GDM1 (cell line): ENCODE measurements at regions not wholly inside any gene's neighbourhood (a gene's known extent, or its start where the extent isn't known, plus 50 kb on each side); places are given as distances from the start of the nearest gene placed in this dataset.

ENCODE experiments used
- DNase-seq: peaks from one replicate; lab custom pipeline; 2025; lab: John Stamatoyannopoulos, UW

DNA sequence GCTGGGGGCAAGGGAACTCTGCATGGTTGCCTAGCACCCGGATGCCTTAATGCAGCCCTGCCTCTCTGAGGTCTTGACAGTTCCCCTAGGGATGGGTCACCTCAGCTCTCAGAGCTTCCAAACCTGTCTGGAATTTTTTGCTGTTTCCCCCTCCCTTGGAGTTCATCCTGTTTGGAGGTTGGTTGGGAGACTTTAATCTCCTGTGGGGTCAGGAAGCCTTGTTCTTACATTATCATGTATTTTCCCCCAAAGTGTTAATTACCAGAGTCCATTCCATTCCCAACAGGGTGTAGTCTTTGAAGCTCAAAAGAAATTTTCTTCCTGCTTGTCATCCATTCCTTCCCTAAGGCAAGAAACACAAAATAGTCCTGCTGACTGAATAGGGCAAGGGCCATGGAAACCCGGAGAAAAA is 150.3 kb upstream of the SPRY4 start:
- DNase-seq, result no peak

DNA sequence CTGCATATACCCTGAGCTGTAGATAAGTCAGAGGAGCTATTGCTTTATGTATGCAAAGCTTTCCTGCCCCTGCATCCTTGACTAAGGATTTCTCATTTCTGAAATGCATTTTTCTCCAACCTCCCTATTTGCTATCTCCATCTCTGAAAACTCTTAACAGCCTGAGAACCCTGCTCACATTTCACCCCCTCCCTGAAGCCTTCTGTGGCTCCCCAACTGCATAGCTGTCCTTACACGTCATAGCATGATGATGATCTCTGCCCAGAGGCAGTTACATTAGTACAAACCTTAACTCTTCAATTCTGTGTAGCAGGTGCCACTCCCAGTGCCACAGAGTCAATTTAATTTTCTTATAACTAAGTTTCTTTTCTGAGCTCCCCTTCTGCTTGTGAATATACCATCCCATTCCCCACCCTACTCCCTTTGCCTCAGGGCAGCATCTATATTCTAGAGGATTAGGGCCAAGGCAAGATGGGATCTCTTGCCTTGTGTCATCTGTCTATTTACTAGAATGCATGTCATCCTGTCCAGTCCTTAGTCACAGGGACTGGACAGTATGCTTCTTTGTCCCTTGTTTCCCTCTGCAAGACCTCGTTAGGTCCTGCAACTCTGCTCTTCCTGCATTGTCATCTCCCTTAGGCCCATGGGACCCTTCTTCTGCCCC is 149.7 kb upstream of the SPRY4 start:
- DNase-seq, result no peak

DNA sequence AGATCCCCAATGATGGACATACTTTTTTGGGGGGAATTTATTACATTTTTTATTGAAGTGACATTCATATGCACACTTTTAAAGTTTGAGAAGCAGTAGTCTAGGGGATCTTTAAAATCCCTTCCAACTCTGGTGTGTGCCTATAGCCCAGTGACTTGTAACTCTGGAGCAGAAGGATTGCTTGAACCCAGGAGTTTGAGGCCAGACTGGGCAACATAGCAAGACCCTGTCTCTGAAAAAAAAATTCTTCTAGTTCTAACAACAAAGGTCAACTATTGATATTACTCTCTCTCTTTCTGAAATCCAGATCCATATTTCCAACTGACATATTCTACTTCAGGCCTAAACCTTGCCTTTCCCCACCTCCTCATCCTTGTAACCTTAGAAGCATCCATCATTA is 148.2 kb upstream of the SPRY4 start:
- no peak for DNase-seq

DNA sequence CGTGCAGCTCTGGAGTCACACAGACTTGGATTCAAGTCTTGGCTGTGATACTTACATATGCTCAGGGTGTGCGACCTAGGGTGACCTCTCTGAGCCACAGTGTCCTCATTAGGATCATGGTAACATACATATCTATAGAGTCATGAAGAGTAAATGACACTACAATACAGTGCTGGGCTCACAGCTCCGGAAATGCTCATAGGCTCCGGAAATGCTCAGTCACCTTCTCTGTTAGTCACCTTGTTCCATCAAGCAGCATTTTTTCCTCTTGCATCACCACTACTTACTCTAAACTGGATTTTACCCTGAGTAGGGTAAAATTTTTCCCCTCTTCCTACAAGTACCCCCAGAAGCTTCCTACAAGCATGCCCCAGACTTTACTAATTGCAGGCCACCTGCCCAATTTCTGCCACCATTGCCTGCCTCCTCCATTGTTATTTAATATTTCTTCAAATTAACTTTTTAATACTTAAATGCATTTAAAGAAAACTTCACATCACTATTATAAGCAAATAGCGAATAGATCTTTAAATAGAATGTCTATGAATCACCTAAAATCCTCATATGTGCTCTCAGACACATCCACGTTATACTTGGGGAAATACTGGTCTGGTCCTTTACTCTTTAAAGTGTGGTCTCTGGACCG is 147.6 kb upstream of the SPRY4 start:
- DNase-seq, result no peak

DNA sequence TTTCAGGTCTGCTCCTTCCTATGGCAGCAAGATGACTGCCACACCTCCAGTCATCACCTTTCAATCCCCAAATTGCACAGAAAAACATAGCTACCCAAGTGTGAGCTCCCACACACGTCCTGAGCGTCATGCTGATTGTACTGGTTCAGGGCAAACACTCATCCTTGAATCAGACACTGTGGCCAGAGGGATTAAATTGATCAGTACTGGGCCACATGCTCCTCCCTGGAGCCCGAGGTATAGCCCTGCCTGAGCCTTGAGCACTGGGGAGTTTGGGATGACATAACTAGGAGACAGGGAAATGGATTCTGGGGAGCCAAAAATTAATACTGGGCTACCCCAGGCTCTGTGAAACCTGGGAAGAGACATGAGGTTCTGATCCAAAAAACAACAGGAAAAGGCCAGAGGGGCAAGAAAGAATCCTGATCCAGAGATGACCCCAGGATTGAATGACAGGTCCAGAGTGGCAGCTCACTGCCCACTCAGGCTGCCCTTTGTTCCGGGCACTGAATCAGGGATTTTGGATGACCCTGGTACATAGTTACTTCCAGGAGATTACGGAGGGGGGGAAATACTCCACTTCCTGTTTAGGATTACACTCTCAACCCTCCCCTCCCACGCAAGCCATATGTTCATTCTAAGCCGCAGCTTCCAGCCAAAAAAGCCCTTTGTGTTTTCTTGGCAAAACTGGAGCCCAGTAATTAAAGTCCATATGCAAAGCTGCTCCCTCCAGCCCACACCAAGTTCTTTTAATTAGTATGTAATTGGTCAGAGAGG is 141.6 kb upstream of the SPRY4 start:
- no peak for DNase-seq

DNA sequence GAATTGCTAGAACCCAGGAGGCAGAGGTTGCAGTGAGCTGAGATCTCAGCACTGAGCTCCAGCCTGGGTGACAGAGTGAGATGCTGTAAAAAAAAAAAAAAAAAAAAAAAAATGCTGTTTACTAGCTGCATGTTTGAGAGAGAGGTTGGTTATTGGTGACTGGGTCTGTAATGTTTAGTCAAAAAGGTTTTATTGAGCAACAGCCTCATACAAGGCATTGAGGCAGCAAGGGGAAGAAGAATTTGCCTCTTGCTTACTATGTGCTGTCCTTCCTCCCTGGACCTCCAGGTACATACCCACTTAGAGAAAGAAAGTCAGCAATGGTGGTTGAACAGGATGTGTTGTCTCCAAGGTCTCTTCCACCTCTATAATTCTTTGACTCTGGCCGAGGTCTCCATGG is 140.7 kb upstream of the SPRY4 start:
- DNase-seq, result no peak

DNA sequence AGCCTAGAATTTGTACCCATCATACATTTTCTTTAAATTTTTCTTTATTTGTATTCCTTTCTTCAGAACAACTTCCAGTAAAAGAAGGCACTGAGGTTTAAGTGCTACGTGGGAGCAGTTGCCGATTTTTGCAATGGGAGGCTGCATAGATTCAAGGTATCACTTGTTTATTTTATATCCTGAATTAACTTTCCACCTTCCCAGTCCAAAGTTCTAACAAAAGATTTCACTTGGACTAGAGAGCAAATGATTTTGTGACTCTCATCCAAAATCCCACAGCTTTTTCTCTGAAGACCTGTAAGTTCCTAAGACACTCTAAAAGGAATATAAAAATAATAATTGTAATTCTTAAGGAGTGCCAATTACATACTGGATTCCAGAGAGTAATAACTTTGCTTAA is 139.1 kb upstream of the SPRY4 start:
- DNase-seq, result no peak

DNA sequence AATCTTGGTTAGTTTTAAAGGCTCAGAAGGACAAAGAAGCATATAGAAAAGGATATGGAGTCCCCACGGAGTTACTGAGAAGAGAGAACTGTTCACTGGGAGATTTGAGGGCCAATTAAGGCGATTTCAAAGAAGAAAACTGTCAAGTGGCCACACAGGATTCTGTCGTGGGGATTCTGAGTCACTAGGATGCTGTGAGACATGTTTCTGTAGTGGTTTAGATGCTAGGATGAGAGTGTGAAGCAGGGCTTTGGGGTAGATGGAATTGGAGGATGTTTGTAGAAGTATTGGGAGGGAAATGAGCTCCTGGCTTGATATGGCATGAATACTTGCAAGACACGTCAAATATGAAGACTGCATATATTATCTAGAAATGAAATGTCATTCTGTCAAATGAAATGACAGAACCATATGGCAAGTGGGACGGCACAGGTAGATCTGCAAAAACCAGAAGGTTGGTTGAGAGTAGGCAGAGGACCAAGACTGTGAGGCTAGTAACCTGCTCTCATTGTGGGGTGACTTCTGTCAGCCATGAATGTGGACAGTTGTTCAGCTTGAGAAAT is 136.3 kb upstream of the SPRY4 start:
- no peak for DNase-seq

DNA sequence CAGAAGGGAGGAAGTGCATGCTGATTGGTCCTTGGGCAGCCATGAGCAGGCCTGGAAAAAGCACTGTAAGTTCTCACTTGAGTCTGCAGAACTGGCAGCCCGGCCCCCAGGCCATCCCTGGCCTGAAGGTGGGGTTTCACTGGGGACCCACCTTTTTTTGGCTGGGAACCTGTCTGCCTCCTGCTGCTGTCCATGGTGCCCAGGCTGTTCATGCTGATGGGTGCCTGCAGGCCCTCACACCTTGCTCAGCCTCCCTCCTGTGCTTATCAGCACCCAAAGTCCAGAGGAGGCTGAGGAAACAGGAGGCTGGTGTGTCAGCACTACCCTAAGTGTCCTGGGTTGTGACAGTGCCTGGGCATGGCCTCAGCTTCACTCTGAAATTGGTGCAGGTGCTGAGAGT is 134.4 kb upstream of the SPRY4 start:
- no peak for DNase-seq

DNA sequence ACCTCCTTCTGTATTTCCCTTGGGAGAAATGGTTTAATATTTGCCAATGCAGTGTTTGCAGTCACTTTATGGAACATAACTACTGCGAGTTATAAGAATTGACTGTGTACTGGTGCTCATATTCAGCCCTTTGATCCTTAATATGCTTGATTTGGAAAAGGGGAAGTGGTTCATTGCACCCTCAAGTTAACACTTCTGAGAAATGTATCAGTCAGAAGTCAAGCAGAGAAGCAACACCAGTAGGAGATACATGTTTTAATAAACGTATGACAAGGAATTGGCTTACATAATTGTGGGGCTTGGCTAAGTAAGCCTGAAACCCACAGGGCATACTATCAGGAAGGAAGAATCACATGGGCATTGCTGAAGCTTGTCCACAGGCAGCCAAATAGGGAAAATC is 131.0 kb upstream of the SPRY4 start:
- no peak for DNase-seq

DNA sequence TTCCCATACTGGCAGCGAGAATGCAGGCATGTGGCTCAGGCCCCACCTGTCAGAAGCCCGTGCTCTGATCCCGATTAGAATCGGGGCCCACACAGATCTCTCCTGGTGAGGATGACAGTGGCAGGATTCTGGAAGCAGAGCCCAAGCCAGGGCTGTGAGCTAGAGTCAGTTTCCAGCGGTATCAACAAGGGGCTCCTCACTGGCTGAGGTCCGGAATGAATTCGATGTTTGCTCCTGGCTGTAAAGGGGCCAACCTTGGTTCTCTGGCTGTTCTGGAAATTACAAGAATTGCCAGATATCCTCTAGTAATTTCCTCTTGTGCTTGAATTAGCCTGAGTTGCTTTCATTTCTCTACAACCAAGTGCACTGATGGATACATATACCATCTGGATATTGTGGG is 129.1 kb upstream of the SPRY4 start:
- DNase-seq, result no peak

DNA sequence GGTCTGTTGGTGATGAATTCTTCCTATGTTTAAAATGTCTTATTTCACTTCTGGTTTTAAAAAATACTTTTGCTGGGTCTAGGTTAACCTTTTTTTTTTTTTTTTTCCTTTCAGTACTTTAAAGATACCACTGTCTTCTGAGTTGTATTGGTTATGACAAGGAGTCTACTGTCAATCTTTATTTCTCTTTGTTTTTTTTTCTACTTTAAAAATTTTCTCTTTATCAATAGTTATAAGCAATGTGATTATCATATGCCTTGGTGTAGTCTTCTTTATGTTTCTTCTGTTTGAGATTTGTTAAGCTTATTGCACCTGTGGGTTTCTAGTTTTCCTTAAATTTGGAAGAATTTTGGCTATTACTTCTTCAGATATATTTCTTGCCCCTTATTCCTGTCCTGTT is 125.6 kb upstream of the SPRY4 start:
- DNase-seq, result no peak

DNA sequence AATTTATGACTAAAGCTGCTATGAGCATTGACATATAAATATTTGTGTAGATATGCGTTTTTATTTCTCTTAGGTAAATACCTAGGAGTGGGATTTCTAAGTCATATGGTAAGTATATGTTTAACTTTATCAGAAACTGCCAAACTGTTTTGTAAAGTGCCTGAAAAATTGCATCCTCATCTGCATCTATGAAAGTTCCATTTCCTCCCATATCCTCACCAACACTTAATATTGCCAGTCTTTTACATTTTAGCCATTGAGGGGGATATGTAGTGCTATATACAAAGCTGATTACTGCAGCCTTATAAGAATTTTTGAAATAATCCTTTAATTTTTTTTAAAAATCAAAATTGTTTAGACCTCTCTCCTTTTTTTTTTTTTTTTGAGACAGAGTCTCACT is 123.1 kb upstream of the SPRY4 start:
- no peak for DNase-seq

DNA sequence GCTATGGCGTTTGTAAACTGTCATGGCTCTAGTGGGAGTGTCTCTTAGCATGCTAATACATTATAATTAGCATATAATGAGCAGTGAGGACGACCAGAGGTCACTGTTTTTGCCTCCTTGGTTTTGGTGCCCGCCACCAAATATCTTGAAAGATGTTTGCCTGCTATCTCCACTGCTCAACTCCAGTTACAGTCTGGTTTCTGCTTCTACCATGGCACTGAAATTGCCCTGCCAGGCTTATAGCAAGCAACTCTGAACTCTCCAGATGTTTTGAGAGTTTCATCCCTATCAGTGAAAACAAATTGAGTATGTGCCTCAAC is 122.1 kb upstream of the SPRY4 start:
- no peak for DNase-seq

DNA sequence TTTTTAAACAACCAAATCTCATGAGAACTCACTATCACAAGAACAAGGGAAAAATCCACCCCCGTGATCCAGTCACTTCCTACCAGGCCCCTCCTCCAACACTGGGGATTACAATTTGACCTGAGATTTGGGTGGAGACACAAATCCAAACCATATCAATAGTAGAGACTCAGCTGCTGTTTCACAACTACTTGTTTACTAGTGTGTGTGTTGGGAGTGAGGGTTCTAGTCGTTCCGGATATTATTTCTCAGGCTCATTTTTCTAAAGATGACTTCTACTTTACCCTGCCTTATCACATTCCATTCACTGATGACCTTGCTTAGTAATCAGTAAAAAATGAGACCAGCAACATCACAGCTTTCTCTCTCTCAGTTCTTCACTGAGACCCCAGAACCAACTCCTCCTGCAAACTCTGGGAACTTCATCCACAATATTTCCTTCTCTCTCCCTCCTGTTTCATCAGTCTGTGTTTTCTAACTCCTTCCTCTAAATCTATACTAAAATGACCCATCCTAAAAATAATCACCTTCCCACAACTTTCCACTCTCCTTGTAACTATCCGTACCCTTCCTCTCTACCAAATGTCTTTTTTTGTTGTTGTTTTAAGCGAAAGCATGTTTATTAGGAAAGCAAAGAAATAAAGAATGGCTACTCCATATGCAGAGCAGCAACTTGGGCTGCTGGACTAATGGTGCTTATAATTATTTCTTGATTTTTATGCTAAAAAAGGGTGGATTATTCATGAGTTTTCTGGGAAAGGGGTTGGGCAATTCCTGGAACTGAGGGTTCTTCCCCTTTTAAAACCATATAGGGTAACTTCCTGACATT is 121.5 kb upstream of the SPRY4 start:
- DNase-seq, result no peak

DNA sequence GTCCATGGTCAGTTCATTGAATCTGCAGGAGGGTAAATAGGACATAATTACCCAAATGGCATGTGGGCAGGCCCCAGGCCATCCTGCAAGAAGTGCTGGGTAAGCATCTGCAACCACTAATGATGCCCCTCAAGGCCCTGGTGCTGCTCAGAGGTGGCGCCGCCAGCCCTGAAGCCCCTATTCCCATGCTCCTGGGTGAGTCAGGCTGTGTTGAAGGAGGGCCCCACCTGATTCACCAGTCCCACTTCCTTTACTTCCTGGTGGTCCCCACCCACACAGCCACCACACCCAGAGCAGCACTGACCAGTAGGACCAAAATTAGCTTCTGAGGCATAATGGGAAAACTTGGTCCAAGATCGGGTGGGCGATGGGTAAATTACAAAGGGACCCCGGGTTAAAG is 120.4 kb upstream of the SPRY4 start:
- no peak for DNase-seq

DNA sequence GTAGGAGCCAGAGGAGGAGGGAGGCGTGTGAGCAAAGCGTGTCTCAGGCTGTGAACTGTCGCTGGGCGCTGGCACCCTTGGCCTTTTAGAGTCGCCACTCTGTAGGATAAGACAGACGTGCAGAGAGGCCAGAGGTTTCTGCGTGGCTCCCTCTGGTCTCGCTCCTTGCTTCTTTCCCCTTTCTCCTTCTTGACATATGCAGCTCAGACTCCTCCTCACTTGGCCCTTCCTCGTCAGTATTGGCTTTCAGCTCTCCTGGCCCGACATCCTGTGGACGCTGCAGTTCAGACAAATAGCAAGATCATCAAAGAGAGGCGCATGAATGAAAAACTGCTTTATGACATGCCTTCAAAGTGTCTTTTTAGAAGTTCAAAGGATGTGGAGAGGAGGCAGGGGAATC is 116.8 kb upstream of the SPRY4 start:
- no peak for DNase-seq

DNA sequence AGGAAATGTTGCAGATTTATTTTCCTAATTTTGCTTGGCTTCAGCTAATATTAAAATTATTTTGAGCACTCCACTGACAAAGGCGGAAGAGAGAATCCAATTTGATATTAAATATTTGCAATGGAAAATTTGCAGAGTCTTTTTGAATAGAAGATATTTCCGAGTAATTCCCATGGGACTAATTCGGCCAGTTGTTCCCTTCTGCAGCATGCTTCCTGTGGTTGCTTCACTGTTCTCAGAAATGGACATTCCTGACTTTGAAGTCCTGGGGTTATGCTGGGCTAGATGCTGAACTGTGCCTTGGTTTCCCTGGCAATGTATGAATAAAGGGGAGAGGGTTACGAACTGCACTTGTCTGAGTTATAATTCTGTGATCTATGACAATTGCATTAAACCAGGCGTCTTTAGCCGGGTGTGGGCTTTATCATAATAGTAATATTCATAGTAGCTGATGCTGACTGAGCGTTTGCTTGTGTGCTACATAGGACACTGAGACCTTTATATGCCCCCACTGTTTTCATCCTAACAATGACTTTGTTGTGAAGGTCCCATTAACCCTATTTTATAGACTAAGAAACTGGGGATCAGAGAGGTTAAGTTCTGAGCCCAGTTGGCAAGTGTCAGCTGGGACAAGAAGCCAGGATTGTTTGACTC is 114.5 kb upstream of the SPRY4 start:
- no peak for DNase-seq

DNA sequence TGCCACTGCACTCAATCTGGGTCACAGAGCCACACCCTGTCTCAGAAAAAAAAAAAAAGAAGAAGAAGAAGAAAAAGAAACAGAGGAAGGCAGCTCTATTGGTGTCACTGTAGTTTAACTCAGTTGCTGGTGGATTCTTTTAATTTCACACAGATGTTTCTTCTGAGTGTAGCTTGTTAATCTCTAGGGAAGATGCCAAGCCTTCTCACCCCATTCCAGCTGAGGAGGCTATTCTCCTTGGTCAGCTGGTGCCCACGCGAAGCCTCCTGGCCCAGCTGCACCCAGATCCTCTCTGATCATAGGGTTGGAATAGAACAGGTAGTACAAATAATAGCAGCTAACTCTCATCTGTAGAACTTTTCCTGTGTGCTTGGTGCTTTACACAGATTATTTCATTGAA is 113.8 kb upstream of the SPRY4 start:
- DNase-seq, result no peak

DNA sequence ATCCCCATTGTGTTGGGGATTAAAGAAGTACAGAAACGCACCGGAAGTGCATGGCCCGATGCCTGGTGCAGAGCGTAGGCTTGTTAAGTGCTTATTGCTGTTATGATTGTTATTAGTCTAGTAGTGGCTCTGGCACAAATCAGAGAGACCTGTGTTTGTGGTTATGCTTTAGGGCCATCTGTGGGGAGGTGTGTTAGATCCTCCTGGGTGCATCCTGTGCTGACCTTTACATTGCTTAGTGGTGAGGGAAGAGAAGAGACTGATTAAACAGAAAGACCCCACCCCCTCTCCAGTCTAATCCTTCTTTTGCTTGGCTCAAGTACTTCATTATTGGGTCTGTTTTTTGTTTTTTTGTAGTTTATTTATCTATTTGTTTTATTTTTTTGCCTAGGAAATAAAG is 112.7 kb upstream of the SPRY4 start:
- DNase-seq, result no peak

DNA sequence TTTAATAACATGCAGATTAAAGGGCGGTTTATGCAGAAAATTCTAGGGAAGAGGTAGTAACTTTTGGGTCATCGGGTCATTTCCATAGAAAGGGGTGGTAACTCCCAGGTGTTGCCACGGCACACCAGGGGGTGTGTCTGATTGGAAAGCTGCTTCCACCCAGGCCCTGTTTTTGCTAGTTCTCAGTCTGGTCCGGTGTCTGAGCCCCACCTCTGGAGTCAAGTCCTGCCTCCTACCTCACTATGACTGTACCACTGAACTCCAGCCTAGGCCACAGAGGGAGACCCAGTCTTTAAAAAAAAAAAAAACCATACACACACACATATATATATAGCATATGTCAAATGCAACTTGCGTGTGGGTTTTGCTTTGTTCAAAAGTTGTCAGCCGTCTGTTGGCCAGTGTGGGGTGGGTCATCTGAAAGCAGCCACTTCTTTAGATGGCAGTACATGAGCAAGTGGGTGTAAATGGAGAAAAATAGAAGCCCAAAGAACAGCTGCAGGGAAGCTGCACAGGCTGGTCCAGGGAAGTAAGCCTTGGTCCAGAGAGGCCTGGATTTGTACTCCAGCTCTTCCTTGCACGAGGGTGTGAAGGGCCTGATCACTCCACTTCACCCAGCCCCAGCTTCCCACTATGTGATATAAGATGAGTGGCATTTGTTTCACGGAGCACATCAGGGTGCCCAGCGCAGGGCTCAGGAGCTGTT is 110.7 kb upstream of the SPRY4 start:
- no peak for DNase-seq

DNA sequence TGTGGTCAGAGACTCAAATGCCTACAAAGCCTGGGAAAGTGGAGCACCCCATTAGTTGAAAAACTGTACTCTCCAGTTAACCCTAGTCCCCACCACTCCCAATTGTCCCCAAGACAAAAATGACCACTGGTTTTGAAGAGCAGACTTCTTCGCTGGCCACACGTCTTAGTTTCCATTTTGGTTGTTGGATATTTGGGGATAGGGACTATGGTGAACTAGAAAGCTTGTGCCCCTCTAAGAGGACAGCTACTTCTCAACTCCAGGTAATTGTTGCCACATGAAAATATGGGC is 109.4 kb upstream of the SPRY4 start:
- DNase-seq, result no peak
